ENCODE measurements at regions not wholly inside any gene's neighbourhood (a gene's known extent, or its start where the extent isn't known, plus 50 kb on each side); places are given as distances from the start of the nearest gene placed in this dataset.

DNA sequence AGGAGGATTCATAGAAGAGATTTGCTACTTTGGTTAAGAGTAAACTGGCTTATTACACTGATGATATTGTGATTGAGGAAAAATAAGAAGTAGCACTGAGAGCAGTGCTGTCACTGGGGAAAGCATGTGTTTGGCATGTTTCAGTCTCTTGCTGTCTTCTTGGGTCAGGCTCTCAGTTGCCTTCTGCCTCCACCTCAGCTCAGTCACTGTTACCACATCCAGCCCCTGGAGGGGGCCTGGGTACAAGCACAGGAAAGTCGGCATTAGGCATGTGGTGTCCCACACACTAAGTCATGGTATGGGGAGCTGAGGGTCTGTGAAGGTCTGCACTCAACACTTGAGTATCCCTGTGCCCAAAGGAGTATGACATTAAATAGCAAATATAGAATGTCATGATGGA, 958.3 kb upstream of the CDH9 start:
- Histone ChIP-seq H3K27me3 (ENCODE audit: insufficient read depth) (no peaks in the 10 kb centered on the region), H3K9me3 (no peaks in the 10 kb centered on the region), H4K20me1 (ENCODE audit: insufficient read depth) (no peaks in the 10 kb centered on the region), H3K27ac (ENCODE audit: low read depth in 2 of 2, low read length in 1 of 2) (no peak overlapping the region), H3K79me2 (ENCODE audit: insufficient read depth) (no peaks in the 10 kb centered on the region), H3K4me1 (ENCODE audit: control insufficient read depth in 1 of 2, insufficient read depth in 2 of 2, low read depth in 1 of 2, low read length in 1 of 2) (no peaks in the 10 kb centered on the region), H3K4me3 (ENCODE audit: low read depth in 2 of 2, low read length in 1 of 2) (no peak overlapping the region), H3K4me2 (no peak overlapping the region), H2AFZ (ENCODE audit: low read depth) (no peak overlapping the region), H3K9ac (no peak overlapping the region), H3K36me3 (replicated peaks in 1 of 2; ENCODE audit: control insufficient read depth in 1 of 2, insufficient read depth in 2 of 2, low read length in 1 of 2) (no peaks in the 10 kb centered on the region), H3K9me2 (no peaks in the 10 kb centered on the region), H3F3A (replicated peaks; ENCODE audit: insufficient read depth) (no peaks in the 10 kb centered on the region)
- TF ChIP-seq TCF12 (IDR thresholded peaks at IDR 0.05) (no peak), MEF2A (IDR thresholded peaks at IDR 0.05; ENCODE audit: borderline replicate concordance, low read depth) (no peak), FOXM1 (IDR thresholded peaks at IDR 0.05; ENCODE audit: low read depth) (no peak), SIN3A (IDR thresholded peaks at IDR 0.05; ENCODE audit: borderline replicate concordance, low read depth, low read length) (no peak), MXI1 (IDR thresholded peaks at IDR 0.05; ENCODE audit: low read depth, low read length) (no peak), MAX (IDR thresholded peaks at IDR 0.05; ENCODE audit: low read depth) (no peak), RXRA (IDR thresholded peaks at IDR 0.05; ENCODE audit: borderline replicate concordance, low read depth) (no peak), YY1 (IDR thresholded peaks at IDR 0.05; ENCODE audit: low read depth) (no peak), IRF3 (IDR thresholded peaks at IDR 0.05; ENCODE audit: low read depth, low read length) (no peak)
- WGBS (ENCODE audit: low lambda C conversion rate), result 0% methylated on average over 1 of the region's 1 CpG
- no peak for DNase-seq
- CTCF ChIA-PET, result no interaction called here
- POLR2A ChIA-PET, result no interaction called here

- DNase-seq, result no peak
- Histone ChIP-seq H3K9me3 (no peaks in the 10 kb centered on the region), H3K4me1 (ENCODE audit: control insufficient read depth in 1 of 2, insufficient read depth in 2 of 2, low read depth in 1 of 2, low read length in 1 of 2) (no peaks in the 10 kb centered on the region), H3K27me3 (ENCODE audit: insufficient read depth) (no peaks in the 10 kb centered on the region), H3K9me2 (no peaks in the 10 kb centered on the region), H3K79me2 (ENCODE audit: insufficient read depth) (no peaks in the 10 kb centered on the region), H4K20me1 (ENCODE audit: insufficient read depth) (no peaks in the 10 kb centered on the region), H3K27ac (ENCODE audit: low read depth in 2 of 2, low read length in 1 of 2) (no peak overlapping the region), H3K4me2 (no peak overlapping the region), H3K36me3 (replicated peaks in 1 of 2; ENCODE audit: control insufficient read depth in 1 of 2, insufficient read depth in 2 of 2, low read length in 1 of 2) (no peaks in the 10 kb centered on the region), H3F3A (replicated peaks; ENCODE audit: insufficient read depth) (no peaks in the 10 kb centered on the region), H2AFZ (ENCODE audit: low read depth) (no peak overlapping the region), H3K4me3 (ENCODE audit: low read depth in 2 of 2, low read length in 1 of 2) (no peak overlapping the region), H3K9ac (no peak overlapping the region)
- ChIA-PET CTCF (no interaction called here), POLR2A (no interaction called here)
- no peak for TF ChIP-seq SMC3 (IDR thresholded peaks at IDR 0.05; ENCODE audit: low read depth, low read length)
- TF ChIP-seq IRF3 (IDR thresholded peaks at IDR 0.05; ENCODE audit: low read depth, low read length), result no peak
- TF ChIP-seq EZH2phosphoT487 (IDR thresholded peaks at IDR 0.05; ENCODE audit: borderline replicate concordance, low read depth), result no peak
- TF ChIP-seq YY1 (IDR thresholded peaks at IDR 0.05; ENCODE audit: low read depth), result no peak
- TF ChIP-seq ELF1 (IDR thresholded peaks at IDR 0.05), result no peak
- TF ChIP-seq FOSL2 (IDR thresholded peaks at IDR 0.05; ENCODE audit: borderline replicate concordance, low read depth), result no peak
- no peak for TF ChIP-seq JUND (IDR thresholded peaks at IDR 0.05)
- TF ChIP-seq TCF12 (IDR thresholded peaks at IDR 0.05), result no peak
- TF ChIP-seq, protein P1, sequence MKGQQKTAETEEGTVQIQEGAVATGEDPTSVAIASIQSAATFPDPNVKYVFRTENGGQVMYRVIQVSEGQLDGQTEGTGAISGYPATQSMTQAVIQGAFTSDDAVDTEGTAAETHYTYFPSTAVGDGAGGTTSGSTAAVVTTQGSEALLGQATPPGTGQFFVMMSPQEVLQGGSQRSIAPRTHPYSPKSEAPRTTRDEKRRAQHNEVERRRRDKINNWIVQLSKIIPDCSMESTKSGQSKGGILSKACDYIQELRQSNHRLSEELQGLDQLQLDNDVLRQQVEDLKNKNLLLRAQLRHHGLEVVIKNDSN (IDR thresholded peaks at IDR 0.05; ENCODE audit: borderline replicate concordance, low read depth), result no peak
- no peak for TF ChIP-seq RXRA (IDR thresholded peaks at IDR 0.05; ENCODE audit: borderline replicate concordance, low read depth)
- TF ChIP-seq FOXM1 (IDR thresholded peaks at IDR 0.05; ENCODE audit: low read depth), result no peak
- TF ChIP-seq GABPA (IDR thresholded peaks at IDR 0.05; ENCODE audit: low read depth), result no peak
- WGBS (ENCODE audit: low lambda C conversion rate), result 5% methylated on average over 5 of the region's 5 CpGs
These were observed 957.5 kb upstream of the CDH9 start for GRCh38 chr5:27995867-27996266.

All from SK-N-SH (cell line).